Stimulated activated CD4-positive, alpha-beta T cell treated with anti-CD3 and anti-CD28 coated beads, Interleukin-12 subunit alpha, Interleukin-12 subunit beta, amount 100 ng/mL, for 48 hours (primary cell): ENCODE measurements at regions not wholly inside any gene's neighbourhood (a gene's known extent, or its start where the extent isn't known, plus 50 kb on each side); places are given as distances from the start of the nearest gene placed in this dataset.

ENCODE experiments used
- DNase-seq, 3 donors: peaks; one replicate each; pipeline ENCODE4 v3.0.0-alpha.2; 2020; ENCODE audit warnings: low read depth in 2 of 3, low spot score in 1 of 3

DNA sequence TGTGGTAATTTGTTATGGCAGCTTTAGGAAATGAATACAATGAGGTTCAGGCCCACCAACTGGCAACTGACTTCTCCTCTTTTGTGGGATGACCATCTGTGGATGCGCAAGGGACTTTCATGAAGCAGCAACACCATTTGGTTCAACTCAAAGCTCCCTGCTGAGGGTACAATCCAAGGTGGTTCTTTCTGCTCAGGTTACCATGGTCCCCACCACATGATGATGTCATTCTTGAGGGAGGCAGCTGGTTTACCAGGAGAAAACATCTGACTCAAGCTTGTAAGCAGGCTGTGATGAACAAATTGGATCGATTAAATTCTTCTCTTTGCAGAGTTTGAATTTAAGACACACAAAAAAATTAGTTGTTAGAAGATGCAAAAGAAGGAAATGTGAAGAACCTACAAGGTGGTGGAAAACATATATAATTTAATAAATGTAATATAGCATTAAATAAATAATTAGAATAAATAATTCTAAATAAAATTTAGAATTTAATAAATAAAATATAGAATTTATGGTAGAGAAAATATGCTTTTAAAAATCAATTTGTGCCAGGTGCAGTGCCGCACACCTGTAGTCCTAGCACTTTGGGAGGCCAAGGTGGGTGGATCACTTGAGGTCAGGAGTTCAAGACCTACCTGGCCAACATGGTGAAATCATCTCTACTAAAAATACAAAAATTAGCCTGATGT lies 67.6 kb upstream of the ANKFN1 start:
- no peak for DNase-seq

DNA sequence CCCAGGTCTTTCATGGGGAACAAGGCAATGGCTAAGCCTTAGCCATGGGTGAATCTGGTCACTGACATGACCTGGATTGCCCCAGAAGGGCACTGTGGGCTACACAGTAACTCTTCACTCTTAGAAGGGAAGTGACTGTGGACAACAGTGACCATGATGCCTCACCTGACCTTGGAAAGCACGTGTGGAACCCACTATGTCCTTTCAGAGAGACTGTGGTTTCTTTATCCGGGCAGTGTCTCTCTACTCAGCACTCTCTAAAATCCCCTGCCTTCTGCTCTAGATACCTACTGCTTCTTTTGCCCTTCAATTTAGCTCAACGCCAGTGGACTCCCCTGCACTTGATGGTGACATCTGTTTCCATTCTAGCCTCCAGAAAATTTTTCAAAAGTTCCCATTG lies 66.1 kb upstream of the ANKFN1 start:
- DNase-seq: no peak

DNA sequence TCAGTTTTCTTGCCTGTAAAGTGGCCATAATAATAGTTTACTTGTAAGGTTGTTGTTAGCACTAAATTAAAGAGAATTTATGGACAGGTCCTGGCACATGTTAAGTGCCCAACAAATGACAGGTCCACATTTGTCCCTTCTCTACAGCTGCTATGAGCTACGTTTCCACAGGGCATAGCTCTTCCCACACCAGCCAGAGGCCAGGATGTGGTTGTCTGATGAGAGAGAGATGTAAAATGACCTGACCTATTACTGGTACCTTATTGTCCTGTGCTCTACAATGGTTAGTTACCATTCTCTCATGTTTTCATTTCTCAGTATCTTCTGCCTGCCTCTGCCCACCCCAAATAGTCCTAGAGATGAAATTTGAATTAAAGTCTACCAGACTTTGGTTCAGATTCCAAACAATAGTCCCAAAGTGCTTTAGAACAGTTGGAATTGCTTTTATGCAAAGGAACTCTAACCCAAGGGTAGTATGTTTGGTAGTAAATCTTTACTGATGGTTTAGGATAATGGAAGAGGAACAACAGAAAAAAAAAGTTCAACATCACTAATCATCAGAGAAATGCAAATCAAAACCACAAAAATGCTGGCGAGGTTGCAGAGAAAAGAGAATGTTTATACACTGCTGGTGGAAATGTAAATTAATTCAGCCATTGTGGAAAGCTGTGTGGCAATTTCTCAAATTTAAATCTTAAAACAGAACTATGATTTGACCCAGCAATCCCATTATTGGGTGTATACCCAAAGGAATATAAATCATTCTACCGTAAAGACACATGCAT lies 57.1 kb upstream of the ANKFN1 start:
- DNase-seq: no peak

DNA sequence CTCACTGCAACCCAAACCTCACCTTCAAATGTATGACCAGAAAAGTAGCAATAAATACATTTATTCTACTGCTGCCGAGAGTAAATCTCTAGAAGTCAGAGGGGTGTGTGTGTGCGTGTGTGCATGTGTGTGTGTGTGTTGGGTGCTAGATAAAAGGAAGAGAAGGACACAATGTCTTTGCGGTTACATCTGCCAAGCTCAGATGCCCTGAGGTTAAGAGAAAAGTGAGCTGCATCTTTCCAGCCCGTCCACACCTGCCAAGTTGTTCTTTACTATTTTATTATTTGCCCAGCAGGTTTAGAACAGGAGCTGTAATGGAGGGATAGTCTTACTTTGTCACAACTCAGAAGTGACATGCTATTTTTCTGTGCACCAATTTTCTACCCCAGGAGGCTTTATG lies 54.5 kb upstream of the ANKFN1 start:
- no peak for DNase-seq

DNA sequence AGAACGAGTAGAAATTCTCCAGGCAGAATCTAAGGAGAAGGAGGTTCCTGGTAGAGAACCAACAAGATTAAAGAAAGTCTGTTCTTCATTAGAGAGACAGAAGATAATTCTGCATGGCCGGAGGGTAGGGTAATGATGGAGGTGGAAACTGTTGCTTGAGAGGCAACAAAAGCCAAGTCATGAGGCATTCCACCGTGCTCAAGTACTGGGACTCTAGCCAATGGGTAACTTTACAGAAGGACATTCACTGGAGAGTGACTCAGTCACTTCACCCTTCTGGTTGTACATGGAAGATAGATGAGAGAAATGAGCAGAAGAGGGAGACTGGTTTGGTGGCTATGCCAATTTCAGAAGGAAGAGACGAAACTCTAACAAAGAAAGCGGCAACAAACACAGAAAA lies 53.6 kb upstream of the ANKFN1 start:
- no peak for DNase-seq
